GM19467 (cell line): ENCODE measurements at regions not wholly inside any gene's neighbourhood (a gene's known extent, or its start where the extent isn't known, plus 50 kb on each side); places are given as distances from the start of the nearest gene placed in this dataset.

ENCODE experiments used
- ATAC-seq: cut with Tn5 transposase; IDR thresholded peaks from one replicate; pipeline ENCODE4 v1.9.1; 2021; ENCODE audit warnings: mild to moderate bottlenecking, moderate library complexity; ENCODE audit not compliant: unreplicated experiment

DNA sequence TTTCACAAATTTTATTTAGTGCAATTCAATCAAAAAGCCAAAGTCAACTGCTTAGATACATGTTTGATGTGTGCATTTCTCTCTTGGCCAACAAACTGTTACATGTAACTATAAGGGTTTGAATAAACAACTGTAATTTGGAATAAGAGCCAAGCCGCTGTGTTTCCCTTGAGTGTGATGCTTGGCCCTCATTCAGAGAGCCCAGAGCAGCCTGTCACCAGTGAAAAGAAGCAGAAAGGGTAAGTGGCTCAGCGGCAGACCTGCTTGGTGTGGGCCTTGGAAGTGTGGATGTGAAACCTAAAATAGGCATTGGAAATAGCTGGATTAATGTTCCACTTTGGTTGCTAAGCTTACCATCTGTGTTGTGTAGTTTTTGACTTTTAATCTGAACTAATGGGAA, 924.6 kb downstream of the OLFM4 start:
- ATAC-seq, result no peak
